HL-60 (cell line): ENCODE measurements at regions not wholly inside any gene's neighbourhood (a gene's known extent, or its start where the extent isn't known, plus 50 kb on each side); places are given as distances from the start of the nearest gene placed in this dataset.

ENCODE experiments used
- DNase-seq, 2 experiments: peaks; one replicate each; pipeline ENCODE4 v3.0.0-alpha.2; 2010 to 2020; ENCODE audit warnings: low read depth in 1 of 2, low spot score in 1 of 2
- H3K27ac ChIP-seq: fragments of 250-450 bp; sonication (Bioruptor Pico); replicated peaks from 2 replicates; pipeline ENCODE4 v1.5.1; 2020; ENCODE audit warnings: mild to moderate bottlenecking, moderate library complexity
- H3K27me3 ChIP-seq: fragments of 250-450 bp; sonication (Bioruptor Pico); 2 replicates; pipeline ENCODE4 v1.5.1; 2021; ENCODE audit warnings: mild to moderate bottlenecking, moderate library complexity; ENCODE audit not compliant: insufficient read depth, poor library complexity, severe bottlenecking
- H3K4me3 ChIP-seq: replicated peaks from 2 replicates; pipeline ENCODE4 v1.5.1; 2011; ENCODE audit warnings: mild to moderate bottlenecking, control low read depth, low read length; ENCODE audit not compliant: insufficient read depth
- CTCF ChIP-seq: IDR thresholded peaks from one replicate; pipeline ENCODE4 v1.5.1; 2011; ENCODE audit warnings: low read length, control low read depth, inconsistent platforms; ENCODE audit not compliant: insufficient read depth
- GABPA ChIP-seq: IDR thresholded peaks from 2 replicates; pipeline ENCODE4 v1.6.1; 2012; ENCODE audit warnings: low read depth
- POLR2AphosphoS5 ChIP-seq: IDR thresholded peaks from 2 replicates; pipeline ENCODE4 v1.6.1; 2012; ENCODE audit warnings: low read depth
- REST ChIP-seq: IDR thresholded peaks from 2 replicates; pipeline ENCODE4 v1.6.1; 2012; ENCODE audit warnings: low read depth; ENCODE audit not compliant: insufficient replicate concordance
- SPI1 ChIP-seq: IDR thresholded peaks from 2 replicates; pipeline ENCODE4 v1.6.1; 2012; ENCODE audit warnings: low read depth, mild to moderate bottlenecking, borderline replicate concordance

DNA sequence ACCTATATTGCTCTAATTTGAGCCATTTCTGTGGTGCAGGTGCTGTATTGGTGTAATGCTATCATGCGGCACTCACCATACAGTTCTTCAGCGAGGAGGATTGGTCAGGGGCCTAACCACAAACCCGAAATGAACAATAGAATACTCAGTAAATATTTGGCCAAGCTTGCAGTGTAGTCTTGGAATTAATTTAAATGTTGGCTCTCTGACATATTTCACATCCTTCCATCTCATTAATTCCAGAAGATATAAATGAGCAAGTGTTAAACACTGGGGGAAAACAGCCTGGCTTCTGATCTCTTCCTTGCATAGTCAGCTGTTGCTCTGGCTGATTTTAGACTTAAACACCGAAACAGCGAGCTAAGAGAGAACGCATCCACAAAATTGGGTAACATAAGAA lies 663.1 kb upstream of the GHITM start:
- Histone ChIP-seq H3K27me3 (no peaks in the 10 kb centered on the region), H3K27ac (no peak overlapping the region), H3K4me3 (no peak overlapping the region)
- DNase-seq = no peak
- no peak for TF ChIP-seq REST
- TF ChIP-seq GABPA = no peak
- no peak for TF ChIP-seq CTCF
- TF ChIP-seq POLR2AphosphoS5 = no peak
- no peak for TF ChIP-seq SPI1

DNA sequence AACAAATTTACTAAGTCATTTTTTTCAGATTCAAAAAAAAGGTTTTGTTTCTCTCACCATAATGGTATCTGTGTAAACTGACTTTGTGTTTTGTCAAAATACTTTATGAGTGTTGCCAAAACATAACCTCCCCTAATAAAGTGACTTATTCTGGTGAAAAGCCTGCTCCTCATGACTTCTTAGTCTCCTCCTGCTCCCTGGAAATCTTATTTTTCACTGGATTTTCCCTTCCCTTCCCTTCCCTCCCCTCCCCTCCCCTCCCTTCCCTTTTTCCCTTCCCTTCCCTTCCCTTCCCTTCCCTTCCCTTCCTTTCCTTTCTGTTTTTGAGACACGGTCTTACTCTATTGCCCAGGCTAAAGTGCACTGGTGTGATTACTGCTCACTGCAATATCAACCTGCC lies 650.1 kb upstream of the GHITM start:
- H3K27ac ChIP-seq = no peak overlapping the region
- H3K4me3 ChIP-seq = no peak overlapping the region
- no peak for TF ChIP-seq CTCF
- H3K27me3 ChIP-seq = no peaks in the 10 kb centered on the region
- no peak for DNase-seq

- no peak for TF ChIP-seq CTCF
- no peak for TF ChIP-seq SPI1
- TF ChIP-seq GABPA = no peak
- no peak for TF ChIP-seq REST
- TF ChIP-seq POLR2AphosphoS5 = no peak
- no peak for DNase-seq
- Histone ChIP-seq H3K4me3 (no peak overlapping the region), H3K27me3 (no peaks in the 10 kb centered on the region), H3K27ac (no peak overlapping the region)
Measured at GRCh38 chr10:83492004-83492403, 647.3 kb upstream of the GHITM start.

DNA sequence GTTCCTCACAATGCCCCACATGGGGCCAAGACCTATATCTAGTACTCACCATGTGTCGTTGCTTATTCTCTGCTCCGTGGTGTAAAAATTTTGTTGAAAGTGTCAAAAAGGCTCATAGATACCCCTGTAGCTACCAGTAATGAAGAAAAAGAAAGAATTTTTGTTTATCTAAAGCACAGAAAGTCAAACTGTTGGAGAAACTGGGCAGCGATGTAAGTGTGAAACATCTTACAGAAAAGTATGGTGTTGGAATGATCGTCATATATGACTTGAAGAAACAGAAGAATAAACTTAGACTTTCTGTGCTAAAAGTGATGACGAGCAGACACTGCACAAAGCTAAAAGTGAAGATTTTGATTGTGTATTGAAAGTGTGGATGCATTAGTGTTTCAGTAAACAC lies 626.6 kb upstream of the GHITM start:
- DNase-seq = no peak
- TF ChIP-seq GABPA = no peak
- no peak for TF ChIP-seq REST
- no peaks in the 10 kb centered on the region for H3K27me3 ChIP-seq
- H3K4me3 ChIP-seq = no peak overlapping the region
- H3K27ac ChIP-seq = no peak overlapping the region
